Ascending aorta (tissue), 2 donors: ENCODE measurements at regions not wholly inside any gene's neighbourhood (a gene's known extent, or its start where the extent isn't known, plus 50 kb on each side); places are given as distances from the start of the nearest gene placed in this dataset.

ENCODE experiments used
- DNase-seq, 2 donors: peaks; one replicate each; pipeline ENCODE4 v3.0.0-alpha.2; 2019; ENCODE audit warnings: low spot score in 2 of 2
- H3K27ac ChIP-seq, 2 donors: fragments of 200-600 bp; sonication (generic); one replicate each; pipeline ENCODE4 v1.5.1; 2016 to 2017; ENCODE audit warnings: mild to moderate bottlenecking in 1 of 2
- H3K27me3 ChIP-seq: fragments of 200-600 bp; sonication (generic); one replicate; pipeline ENCODE4 v1.5.1; 2017
- H3K36me3 ChIP-seq, 2 donors: fragments of 200-600 bp; sonication (generic); one replicate each; pipeline ENCODE4 v1.5.1; 2016
- H3K4me1 ChIP-seq, 2 donors: fragments of 200-600 bp; sonication (generic); one replicate each; pipeline ENCODE4 v1.5.1; 2016 to 2017; ENCODE audit warnings: mild to moderate bottlenecking in 1 of 2
- H3K4me3 ChIP-seq, 2 donors: fragments of 200-600 bp; sonication (generic); one replicate each; pipeline ENCODE4 v1.5.1; 2016 to 2017; ENCODE audit warnings: mild to moderate bottlenecking in 1 of 2
- H3K9me3 ChIP-seq, 2 donors: fragments of 200-600 bp; sonication (generic); one replicate each; pipeline ENCODE4 v1.5.1; 2016
- CTCF ChIP-seq, 3 experiments: fragments of 200-600 bp in 2 of 3; fragments of 450-650 bp in 1 of 3; sonication (generic) in 2 of 3; IDR thresholded peaks; one replicate each; pipeline ENCODE4 v1.5.1; 2016 to 2019; ENCODE audit warnings: antibody characterized with exemption in 3 of 3, mild to moderate bottlenecking in 1 of 3, moderate library complexity in 1 of 3
- intact Hi-C: fragments of 100-400 bp; cut with DNase I; formaldehyde crosslinking; loops from one replicate; pipeline ENCODE4 v1.15.1; 2023

DNA sequence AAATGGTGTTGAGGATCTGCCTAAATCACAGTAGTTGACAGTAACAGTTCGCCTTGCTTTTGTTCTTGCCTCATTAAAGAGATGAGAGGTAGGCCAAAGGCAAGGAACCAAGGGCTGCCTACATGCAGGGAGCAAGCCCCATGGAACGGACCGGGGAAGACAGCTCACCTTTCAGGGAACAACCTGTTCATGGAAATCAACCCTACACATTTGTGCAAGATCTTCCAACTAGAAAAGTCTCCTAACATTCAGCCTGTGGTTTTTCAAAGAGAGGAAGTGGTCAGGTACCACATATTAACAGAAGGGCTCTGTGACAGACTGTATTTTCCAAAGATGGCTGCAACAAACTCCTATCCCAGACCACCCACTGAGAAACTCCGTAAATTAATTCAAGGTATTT is 1031.8 kb upstream of the NR2F2 start:
- H3K27ac ChIP-seq = no peak overlapping the region
- no peak for TF ChIP-seq CTCF (IDR thresholded peaks at IDR 0.05)
- no peak overlapping the region for H3K4me3 ChIP-seq
- H3K9me3 ChIP-seq = no peaks in the 10 kb centered on the region
- H3K36me3 ChIP-seq = no peaks in the 10 kb centered on the region
- H3K27me3 ChIP-seq = no peaks in the 10 kb centered on the region
- intact Hi-C loops = no loop called here
- peaks cover 0 to 4% of the 10 kb centered on the region in 2 donors for H3K4me1 ChIP-seq
- DNase-seq = no peak

- Histone ChIP-seq H3K4me1 (peaks cover 0 to under 1% of the 10 kb centered on the region in 2 donors), H3K4me3 (no peak overlapping the region), H3K27me3 (no peaks in the 10 kb centered on the region), H3K9me3 (no peaks in the 10 kb centered on the region), H3K36me3 (no peaks in the 10 kb centered on the region), H3K27ac (peak overlapping the region; percentile 34 to 45)
- intact Hi-C loops = no loop called here
- no peak for TF ChIP-seq CTCF (IDR thresholded peaks at IDR 0.05)
- no peak for DNase-seq
Observed at GRCh38 chr15:95300958-95301357, 1029.5 kb upstream of the NR2F2 start.

DNA sequence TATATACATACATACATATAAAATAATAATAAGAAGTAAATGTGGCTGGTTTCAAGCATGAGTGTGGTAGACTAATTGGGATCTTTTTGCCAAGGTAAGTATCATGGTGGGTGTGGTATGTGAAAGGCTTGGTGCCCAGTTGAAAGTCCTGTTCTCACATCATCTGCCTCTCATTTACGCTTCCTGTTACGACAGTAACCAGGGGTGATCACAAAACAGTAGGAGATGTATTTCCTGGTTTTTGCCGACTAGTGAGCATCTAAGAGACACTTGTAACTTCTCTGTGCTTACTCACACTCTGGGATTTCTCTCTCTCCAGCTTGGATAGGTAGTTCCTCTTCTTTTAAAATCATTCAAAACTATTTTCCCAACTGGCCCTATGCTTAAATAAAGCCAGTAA is 1028.3 kb upstream of the NR2F2 start:
- TF ChIP-seq CTCF (IDR thresholded peaks at IDR 0.05) = no peak
- peak overlapping the region in 1 of 2 donors; percentile 25 for H3K27ac ChIP-seq
- H3K36me3 ChIP-seq = no peaks in the 10 kb centered on the region
- no peak overlapping the region for H3K4me3 ChIP-seq
- no peaks in the 10 kb centered on the region for H3K27me3 ChIP-seq
- H3K4me1 ChIP-seq = no peaks in the 10 kb centered on the region
- no peaks in the 10 kb centered on the region for H3K9me3 ChIP-seq
- DNase-seq = no peak
- intact Hi-C loops = no loop called here

- no peak for TF ChIP-seq CTCF (IDR thresholded peaks at IDR 0.05)
- H3K4me1 ChIP-seq = no peaks in the 10 kb centered on the region
- no peaks in the 10 kb centered on the region for H3K9me3 ChIP-seq
- H3K4me3 ChIP-seq = no peak overlapping the region
- no peak for DNase-seq
- intact Hi-C loops = no loop called here
- H3K27ac ChIP-seq = no peak overlapping the region
- no peaks in the 10 kb centered on the region for H3K36me3 ChIP-seq
- no peaks in the 10 kb centered on the region for H3K27me3 ChIP-seq
Observed at GRCh38 chr15:95302809-95303208, 1027.7 kb upstream of the NR2F2 start.

DNA sequence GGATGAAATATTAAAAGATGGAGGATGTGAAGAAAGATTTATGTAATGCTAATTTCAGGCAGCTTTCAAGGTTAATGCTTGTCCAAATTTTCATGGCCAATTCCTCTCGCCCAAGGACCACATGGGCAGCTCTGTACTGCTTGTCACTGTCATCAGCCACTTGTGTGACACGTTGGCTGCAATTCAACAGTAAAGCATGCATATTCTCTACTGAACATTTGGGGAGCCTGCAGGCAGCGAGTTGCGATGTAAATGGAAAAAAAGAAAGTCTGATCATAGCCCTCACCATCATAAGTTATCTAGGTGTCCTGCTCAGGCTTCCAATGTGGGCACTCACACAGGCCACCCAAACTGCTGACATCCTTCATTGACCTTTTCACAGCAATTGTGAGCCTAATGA is 1026.8 kb upstream of the NR2F2 start:
- Histone ChIP-seq H3K4me3 (no peak overlapping the region), H3K27ac (peak overlapping the region; percentile 36 to 48), H3K4me1 (no peaks in the 10 kb centered on the region)

More for the DNA sequence above, 1026.8 kb upstream of the NR2F2 start:
- no peaks in the 10 kb centered on the region for H3K9me3 ChIP-seq
- no peaks in the 10 kb centered on the region for H3K27me3 ChIP-seq
- H3K36me3 ChIP-seq = no peaks in the 10 kb centered on the region
- TF ChIP-seq CTCF (IDR thresholded peaks at IDR 0.05) = no peak
- intact Hi-C loops = no loop called here
- DNase-seq = no peak
